ENCODE measurements at regions not wholly inside any gene's neighbourhood (a gene's known extent, or its start where the extent isn't known, plus 50 kb on each side); places are given as distances from the start of the nearest gene placed in this dataset.
A peak's percentile ranks its signal among the peaks of the same experiment; 100 is the strongest.

- Histone ChIP-seq H3K27me3 (no peaks in the 10 kb centered on the region), H3K4me3 (no peak overlapping the region), H3K9me3 (no peaks in the 10 kb centered on the region), H3K4me1 (peaks cover 0 to 8% of the 10 kb centered on the region in 2 donors), H3K27ac (no peak overlapping the region), H3K36me3 (no peaks in the 10 kb centered on the region)
- no peak for DNase-seq (ENCODE audit: low spot score)
- TF ChIP-seq CTCF (IDR thresholded peaks at IDR 0.05): no peak
Observed at GRCh38 chr3:124609402-124609801, 120.8 kb upstream of the UMPS start.

GRCh38 chr3:124610130-124610529, 120.1 kb upstream of the UMPS start:
- TF ChIP-seq CTCF (IDR thresholded peaks at IDR 0.05): no peak
- DNase-seq (ENCODE audit: low spot score): no peak
- no peak overlapping the region for H3K4me3 ChIP-seq
- no peaks in the 10 kb centered on the region for H3K27me3 ChIP-seq
- H3K9me3 ChIP-seq: no peaks in the 10 kb centered on the region
- H3K36me3 ChIP-seq: no peaks in the 10 kb centered on the region
- peaks cover 0 to 8% of the 10 kb centered on the region in 2 donors for H3K4me1 ChIP-seq
- H3K27ac ChIP-seq: no peak overlapping the region

GRCh38 chr3:124611520-124611919, 118.7 kb upstream of the UMPS start:
- Histone ChIP-seq H3K27ac (no peak overlapping the region), H3K9me3 (no peaks in the 10 kb centered on the region), H3K4me3 (no peak overlapping the region), H3K4me1 (peaks cover 0 to 15% of the 10 kb centered on the region in 2 donors), H3K27me3 (no peaks in the 10 kb centered on the region), H3K36me3 (no peaks in the 10 kb centered on the region)
- no peak for TF ChIP-seq CTCF (IDR thresholded peaks at IDR 0.05)
- no peak for DNase-seq (ENCODE audit: low spot score)

- TF ChIP-seq CTCF (IDR thresholded peaks at IDR 0.05): no peak
- no peak for DNase-seq (ENCODE audit: low spot score)
- no peaks in the 10 kb centered on the region for H3K9me3 ChIP-seq
- H3K27ac ChIP-seq: peak overlapping the region; percentile 72 to 90
- peaks cover 0 to 28% of the 10 kb centered on the region in 2 donors for H3K4me1 ChIP-seq
- no peaks in the 10 kb centered on the region for H3K36me3 ChIP-seq
- H3K27me3 ChIP-seq: no peaks in the 10 kb centered on the region
- H3K4me3 ChIP-seq: no peak overlapping the region
Observed at GRCh38 chr3:124615896-124616543, 114.2 kb upstream of the UMPS start.

- DNase-seq (ENCODE audit: low spot score): no peak
- no peaks in the 10 kb centered on the region for H3K27me3 ChIP-seq
- no peaks in the 10 kb centered on the region for H3K9me3 ChIP-seq
- no peak overlapping the region for H3K4me3 ChIP-seq
- no peaks in the 10 kb centered on the region for H3K36me3 ChIP-seq
- no peak for TF ChIP-seq CTCF (IDR thresholded peaks at IDR 0.05)
- peaks cover 0 to 33% of the 10 kb centered on the region in 2 donors for H3K4me1 ChIP-seq
- H3K27ac ChIP-seq: peak overlapping the region in 1 of 2 donors; percentile 90
Observed at GRCh38 chr3:124617177-124617576, 113.1 kb upstream of the UMPS start.

Measured in right atrium auricular region (tissue), 2 donors.